HCT116 (cell line): ENCODE measurements at regions not wholly inside any gene's neighbourhood (a gene's known extent, or its start where the extent isn't known, plus 50 kb on each side); places are given as distances from the start of the nearest gene placed in this dataset.

Experiments used
- ATAC-seq: fragments of 200-7000 bp; cut with Tn5 transposase; 2 replicates; pipeline ENCODE4 v1.9.1; 2020; ENCODE audit warnings: mild to moderate bottlenecking, moderate library complexity
- BruUV-seq: library from RNA; stranded (reverse); fragments of 400-500 nt; replicated peaks from 2 replicates; lab custom pipeline; 2021; lab: Mats Ljungman, UMichigan
- CTCF ChIA-PET: fragments of 300-600 bp; sonication (Branson Sonifier 250); formaldehyde crosslinking; loops from one replicate; lab custom pipeline; 2021; ENCODE audit warnings: antibody characterized with exemption; lab: Charles Lee
- POLR2A ChIA-PET: fragments of 300-600, 350-600 bp; sonication (Branson Sonifier 250); formaldehyde crosslinking; loops from one replicate; lab custom pipeline; 2021; ENCODE audit warnings: antibody characterized with exemption; lab: Charles Lee
- RAD21 ChIA-PET, 2 experiments: fragments of 300-600 bp; sonication (Branson Sonifier 250); formaldehyde crosslinking; loops; one replicate each; lab custom pipeline; 2023; ENCODE audit warnings: low total read pairs in 2 of 2; ENCODE audit not compliant: uncharacterized antibody in 2 of 2, unreplicated experiment in 2 of 2, low non-redundant PET in 1 of 2; lab: Charles Lee
- DNase-seq: peaks from one replicate; pipeline ENCODE4 v3.0.0-alpha.2; 2010; ENCODE audit warnings: low read depth, low spot score
- H2AFZ ChIP-seq: fragments of 200-600 bp; shearing (Covaris generic), sonication (generic); 2 replicates; pipeline ENCODE4 v1.6.1; 2017; ENCODE audit warnings: low read depth, mixed run types, mixed read lengths, antibody characterized with exemption, low read length; ENCODE audit not compliant: poor library complexity, severe bottlenecking
- H3K27ac ChIP-seq: 2 replicates; pipeline ENCODE4 v1.5.1; 2012; ENCODE audit warnings: low read depth, low read length
- H3K27me3 ChIP-seq: fragments of 200-600 bp; sonication (generic); 2 replicates; pipeline ENCODE4 v1.6.1; 2016; ENCODE audit warnings: mixed run types, low read length, mixed read lengths; ENCODE audit not compliant: insufficient read depth
- H3K36me3 ChIP-seq, 2 experiments: fragments of 200-500 bp in 1 of 2; fragments of 200-600 bp in 1 of 2; sonication (Bioruptor generic) in 1 of 2; sonication (generic) in 1 of 2; 2 replicates each; pipeline versions ENCODE4 v1.5.1 to v1.6.1; 2014 to 2016; ENCODE audit warnings: low read length in 2 of 2, inconsistent platforms in 1 of 2, mixed read lengths in 1 of 2, mixed run types in 1 of 2; ENCODE audit not compliant: insufficient read depth in 2 of 2, control insufficient read depth in 1 of 2
- H3K4me1 ChIP-seq, 2 experiments: fragments of 200-600 bp in 1 of 2; sonication (generic) in 1 of 2; 2 replicates each; pipeline versions ENCODE4 v1.5.1 to v1.6.1; 2012 to 2017; ENCODE audit warnings: low read length in 2 of 2, inconsistent platforms in 1 of 2, mild to moderate bottlenecking in 1 of 2, mixed read lengths in 1 of 2, mixed run types in 1 of 2, moderate library complexity in 1 of 2; ENCODE audit not compliant: insufficient read depth in 2 of 2, control insufficient read depth in 1 of 2
- H3K4me2 ChIP-seq: fragments of 200-600 bp; sonication (generic); 2 replicates; pipeline ENCODE4 v1.6.1; 2017; ENCODE audit warnings: mixed run types, low read length, mixed read lengths
- H3K4me3 ChIP-seq, 2 experiments: fragments of 200-600 bp in 1 of 2; sonication (generic) in 1 of 2; replicated peaks in 1 of 2; 2 replicates each; pipeline ENCODE4 v1.5.1; 2011 to 2016; ENCODE audit warnings: low read length in 2 of 2, control low read depth in 1 of 2, low read depth in 1 of 2, mild to moderate bottlenecking in 1 of 2, mixed read lengths in 1 of 2, mixed run types in 1 of 2
- H3K79me2 ChIP-seq: fragments of 200-600 bp; sonication (generic); 2 replicates; pipeline ENCODE4 v1.6.1; 2017; ENCODE audit warnings: mild to moderate bottlenecking, mixed run types, low read length, moderate library complexity, mixed read lengths; ENCODE audit not compliant: insufficient read depth
- H3K9ac ChIP-seq: fragments of 200-600 bp; sonication (generic); 2 replicates; pipeline ENCODE4 v1.6.1; 2016; ENCODE audit warnings: low read length, mixed read lengths
- H3K9me2 ChIP-seq: fragments of 200-600 bp; sonication (generic), shearing (Covaris generic); 2 replicates; pipeline ENCODE4 v1.6.1; 2017; ENCODE audit warnings: mixed run types, mild to moderate bottlenecking, moderate library complexity; ENCODE audit not compliant: insufficient read depth
- H3K9me3 ChIP-seq, 2 experiments: fragments of 200-500 bp in 1 of 2; fragments of 200-600 bp in 1 of 2; sonication (Bioruptor generic) in 1 of 2; sonication (generic) in 1 of 2; 2 replicates each; pipeline ENCODE4 v1.6.1; 2014 to 2017; ENCODE audit warnings: low read length in 2 of 2, mixed read lengths in 2 of 2, inconsistent platforms in 1 of 2, low read depth in 1 of 2, mild to moderate bottlenecking in 1 of 2, mixed run types in 1 of 2, moderate library complexity in 1 of 2; ENCODE audit not compliant: control insufficient read depth in 1 of 2, insufficient read depth in 1 of 2
- H4K20me1 ChIP-seq: fragments of 200-600 bp; sonication (generic), shearing (Covaris generic); 2 replicates; pipeline ENCODE4 v1.6.1; 2017; ENCODE audit warnings: mixed run types, mild to moderate bottlenecking, moderate library complexity; ENCODE audit not compliant: insufficient read depth
- CEBPB ChIP-seq: IDR thresholded peaks from 2 replicates; pipeline ENCODE4 v1.6.1; 2012; ENCODE audit warnings: low read depth
- ELF1 ChIP-seq: IDR thresholded peaks from 2 replicates; pipeline ENCODE4 v1.6.1; 2012; ENCODE audit warnings: low read depth, borderline replicate concordance
- FOSL1 ChIP-seq: IDR thresholded peaks from 2 replicates; pipeline ENCODE4 v1.6.1; 2012; ENCODE audit warnings: low read depth
- JUND ChIP-seq: IDR thresholded peaks from 2 replicates; pipeline ENCODE4 v1.6.1; 2012
- POLR2A ChIP-seq: IDR thresholded peaks from 2 replicates; pipeline ENCODE4 v1.7.0; 2011; ENCODE audit warnings: borderline replicate concordance; ENCODE audit not compliant: insufficient read depth, insufficient read length; ENCODE audit errors: extremely low read depth
- SIN3A ChIP-seq: IDR thresholded peaks from 2 replicates; pipeline ENCODE4 v1.6.1; 2012; ENCODE audit warnings: low read depth
- SP1 ChIP-seq: IDR thresholded peaks from 2 replicates; pipeline ENCODE4 v1.6.1; 2012; ENCODE audit warnings: low read depth
- SRF ChIP-seq: IDR thresholded peaks from 2 replicates; pipeline ENCODE4 v1.6.1; 2012; ENCODE audit warnings: low read depth
- YY1 ChIP-seq: IDR thresholded peaks from 2 replicates; pipeline ENCODE4 v1.6.1; 2011; ENCODE audit warnings: low read length, low read depth, moderate library complexity, mild to moderate bottlenecking; ENCODE audit not compliant: insufficient replicate concordance; ENCODE audit errors: extremely low read depth
- ZNF274 ChIP-seq: fragments of 200-500 bp; sonication (Bioruptor generic); IDR thresholded peaks from 2 replicates; pipeline ENCODE4 v1.6.1; 2014; ENCODE audit warnings: mild to moderate bottlenecking, low read depth, low read length, inconsistent platforms
- intact Hi-C: fragments of 100-400 bp; cut with micrococcal nuclease; formaldehyde crosslinking; loops from 2 replicates; pipeline ENCODE4 v1.10.0; 2022
- TF ChIP-seq, protein P1 (sequence below): IDR thresholded peaks from 2 replicates; pipeline ENCODE4 v1.6.1; 2012
- TF ChIP-seq, protein P2 (sequence below), 3 experiments: fragments of 200-600 bp in 1 of 3; sonication (generic) in 1 of 3; IDR thresholded peaks in 2 of 3; conservative IDR thresholded peaks in 1 of 3; 2 replicates each; pipeline ENCODE4 v1.5.1; 2012 to 2017; ENCODE audit warnings: low read depth in 2 of 3, low read length in 2 of 3, antibody characterized with exemption in 1 of 3, borderline replicate concordance in 1 of 3, control low read depth in 1 of 3, mild to moderate bottlenecking in 1 of 3, mixed read lengths in 1 of 3, mixed run types in 1 of 3, moderate library complexity in 1 of 3; ENCODE audit not compliant: insufficient read depth in 1 of 3
- TF ChIP-seq, protein P3 (sequence below): IDR thresholded peaks from 2 replicates; pipeline ENCODE4 v1.6.1; 2012

DNA sequence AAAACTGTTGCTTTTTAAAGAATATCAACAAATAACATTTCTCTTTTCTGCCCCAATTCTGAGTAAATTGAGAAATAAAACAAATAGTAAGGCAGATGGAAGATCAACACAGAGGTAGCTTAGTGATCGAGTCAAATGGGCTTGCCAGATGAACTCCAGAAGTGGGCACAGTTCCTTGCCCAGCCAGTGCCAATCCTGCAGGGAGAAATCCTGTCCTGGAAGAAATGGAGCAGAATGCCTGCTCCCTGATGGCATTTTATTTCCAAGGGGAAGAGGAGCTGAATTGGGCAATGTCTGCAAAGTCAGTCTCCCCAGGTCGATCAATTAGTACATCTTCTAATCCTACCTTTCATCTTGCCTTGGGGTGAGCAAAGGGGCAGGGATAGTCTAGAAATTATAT lies 225.3 kb downstream of the NHLRC3 start:
- no TSS peak for BruUV-seq
- H3K36me3 ChIP-seq: no peaks in the 10 kb centered on the region
- H3K9me2 ChIP-seq: no peaks in the 10 kb centered on the region
- POLR2A ChIA-PET: no interaction called here
- no peak for TF ChIP-seq YY1
- no peak for TF ChIP-seq JUND
- TF ChIP-seq, protein P1, sequence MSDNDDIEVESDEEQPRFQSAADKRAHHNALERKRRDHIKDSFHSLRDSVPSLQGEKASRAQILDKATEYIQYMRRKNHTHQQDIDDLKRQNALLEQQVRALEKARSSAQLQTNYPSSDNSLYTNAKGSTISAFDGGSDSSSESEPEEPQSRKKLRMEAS: no peak
- TF ChIP-seq SRF: no peak
- no peak for TF ChIP-seq FOSL1
- TF ChIP-seq, protein P2, sequence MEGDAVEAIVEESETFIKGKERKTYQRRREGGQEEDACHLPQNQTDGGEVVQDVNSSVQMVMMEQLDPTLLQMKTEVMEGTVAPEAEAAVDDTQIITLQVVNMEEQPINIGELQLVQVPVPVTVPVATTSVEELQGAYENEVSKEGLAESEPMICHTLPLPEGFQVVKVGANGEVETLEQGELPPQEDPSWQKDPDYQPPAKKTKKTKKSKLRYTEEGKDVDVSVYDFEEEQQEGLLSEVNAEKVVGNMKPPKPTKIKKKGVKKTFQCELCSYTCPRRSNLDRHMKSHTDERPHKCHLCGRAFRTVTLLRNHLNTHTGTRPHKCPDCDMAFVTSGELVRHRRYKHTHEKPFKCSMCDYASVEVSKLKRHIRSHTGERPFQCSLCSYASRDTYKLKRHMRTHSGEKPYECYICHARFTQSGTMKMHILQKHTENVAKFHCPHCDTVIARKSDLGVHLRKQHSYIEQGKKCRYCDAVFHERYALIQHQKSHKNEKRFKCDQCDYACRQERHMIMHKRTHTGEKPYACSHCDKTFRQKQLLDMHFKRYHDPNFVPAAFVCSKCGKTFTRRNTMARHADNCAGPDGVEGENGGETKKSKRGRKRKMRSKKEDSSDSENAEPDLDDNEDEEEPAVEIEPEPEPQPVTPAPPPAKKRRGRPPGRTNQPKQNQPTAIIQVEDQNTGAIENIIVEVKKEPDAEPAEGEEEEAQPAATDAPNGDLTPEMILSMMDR (IDR thresholded peaks at IDR 0.05 in 2 of 3, conservative IDR thresholded peaks at IDR 0.05 in 1 of 3; ENCODE audit: borderline replicate concordance in 1 of 3, insufficient read depth in 1 of 3, low read depth in 2 of 3, low read length in 2 of 3): no peak
- no peak for TF ChIP-seq SIN3A
- no peak for TF ChIP-seq SP1
- TF ChIP-seq, protein P3, sequence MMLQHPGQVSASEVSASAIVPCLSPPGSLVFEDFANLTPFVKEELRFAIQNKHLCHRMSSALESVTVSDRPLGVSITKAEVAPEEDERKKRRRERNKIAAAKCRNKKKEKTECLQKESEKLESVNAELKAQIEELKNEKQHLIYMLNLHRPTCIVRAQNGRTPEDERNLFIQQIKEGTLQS: no peak
- TF ChIP-seq ZNF274: no peak
- no peak for TF ChIP-seq POLR2A
- no peak for TF ChIP-seq ELF1
- TF ChIP-seq CEBPB: no peak
- H4K20me1 ChIP-seq: no peaks in the 10 kb centered on the region
- intact Hi-C loops: loop anchor here (1.0 to 5.0 kb wide), 2 partner anchors 116 to 212 kb away; no protein-coding TSS in a partner anchor
- peaks cover 18% of the 10 kb centered on the region for H3K27me3 ChIP-seq
- DNase-seq: no peak
- H3K4me1 ChIP-seq: no peaks in the 10 kb centered on the region
- no peak overlapping the region for H3K4me3 ChIP-seq
- no peaks in the 10 kb centered on the region for H3K9me3 ChIP-seq
- no peak overlapping the region for H2AFZ ChIP-seq
- no peaks in the 10 kb centered on the region for H3K79me2 ChIP-seq
- RAD21 ChIA-PET: no interaction called here
- H3K4me2 ChIP-seq: no peak overlapping the region
- CTCF ChIA-PET: interaction anchor here (1.3 kb wide), 1 partner anchor 212 kb away, joined by 6 read pairs; no protein-coding TSS in a partner anchor
- ATAC-seq: no peak
- no peak overlapping the region for H3K9ac ChIP-seq
- H3K27ac ChIP-seq: no peak overlapping the region
